ENCODE measurements at regions not wholly inside any gene's neighbourhood (a gene's known extent, or its start where the extent isn't known, plus 50 kb on each side); places are given as distances from the start of the nearest gene placed in this dataset.

DNA sequence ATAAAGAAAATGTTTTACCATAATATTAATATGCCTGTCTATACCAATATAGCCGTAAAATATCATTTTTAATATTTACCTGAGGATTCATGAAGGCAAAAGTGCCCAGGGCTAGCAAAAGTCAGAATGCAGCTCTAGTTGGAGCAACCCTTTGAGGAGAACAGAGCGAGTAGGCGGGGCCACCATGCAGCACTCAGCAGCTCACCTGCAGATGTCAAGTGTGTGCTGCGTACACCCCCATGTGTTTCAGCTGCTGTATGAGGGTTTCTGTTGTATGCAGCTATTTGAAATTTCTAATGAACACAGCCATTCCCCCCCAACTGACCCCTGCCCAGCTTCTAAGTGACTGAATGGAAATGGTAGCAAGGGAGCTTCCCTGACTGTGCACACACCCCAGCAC lies 508.0 kb downstream of the QKI start:
- TF ChIP-seq EZH2 (IDR thresholded peaks at IDR 0.05; ENCODE audit: insufficient read depth, low read length) (no peak), CTCF (IDR thresholded peaks at IDR 0.05; ENCODE audit: insufficient read depth, low read depth, low read length) (no peak)
- H3K27me3 ChIP-seq (ENCODE audit: insufficient read depth, low read length): no peaks in the 10 kb centered on the region
- peaks cover 1% of the 10 kb centered on the region for H3K27me3 Mint-ChIP-seq (ENCODE audit: low read depth, unreplicated experiment)
- H3K9ac ChIP-seq (ENCODE audit: low read length): no peak overlapping the region
- FAIRE-seq: no peak
- no peaks in the 10 kb centered on the region for H3K36me3 ChIP-seq (ENCODE audit: insufficient read depth, low read length)
- H3K27ac Mint-ChIP-seq (ENCODE audit: unreplicated experiment): no peak overlapping the region
- H3K4me1 ChIP-seq (ENCODE audit: insufficient read depth, low read length): no peaks in the 10 kb centered on the region
- H4K20me1 ChIP-seq (ENCODE audit: insufficient read depth, low read length): no peaks in the 10 kb centered on the region
- H3K79me2 ChIP-seq (ENCODE audit: insufficient read depth, low read length): no peaks in the 10 kb centered on the region
- H3K27ac ChIP-seq (ENCODE audit: low read depth, low read length): no peak overlapping the region
- no peak for DNase-seq (ENCODE audit: low read depth)
- no peaks in the 10 kb centered on the region for H3K36me3 Mint-ChIP-seq (ENCODE audit: low read depth, unreplicated experiment)
- H3K9me3 ChIP-seq (ENCODE audit: insufficient read depth, low read depth, low read length): no peaks in the 10 kb centered on the region
- no peak overlapping the region for H2AFZ ChIP-seq (ENCODE audit: low read depth, low read length)
- no peak overlapping the region for H3K4me2 ChIP-seq (ENCODE audit: low read length)
- H3K4me3 ChIP-seq (ENCODE audit: insufficient read depth, low read depth, low read length): no peak overlapping the region
- no peaks in the 10 kb centered on the region for H3K4me1 Mint-ChIP-seq (ENCODE audit: low read depth, unreplicated experiment)
- no peaks in the 10 kb centered on the region for H3K9me3 Mint-ChIP-seq (ENCODE audit: unreplicated experiment)
- H3K4me3 Mint-ChIP-seq (ENCODE audit: unreplicated experiment): no peak overlapping the region

GRCh38 chr6:163919652-163920051 lies 505.1 kb downstream of the QKI start:
- no peaks in the 10 kb centered on the region for H3K4me1 Mint-ChIP-seq (ENCODE audit: low read depth, unreplicated experiment)
- Histone ChIP-seq H4K20me1 (ENCODE audit: insufficient read depth, low read length) (no peaks in the 10 kb centered on the region), H3K9ac (ENCODE audit: low read length) (no peak overlapping the region), H3K79me2 (ENCODE audit: insufficient read depth, low read length) (no peaks in the 10 kb centered on the region), H3K4me3 (ENCODE audit: insufficient read depth, low read depth, low read length) (no peak overlapping the region), H3K4me1 (ENCODE audit: insufficient read depth, low read length) (no peaks in the 10 kb centered on the region), H3K27me3 (ENCODE audit: insufficient read depth, low read length) (no peaks in the 10 kb centered on the region), H3K27ac (ENCODE audit: low read depth, low read length) (no peak overlapping the region), H3K9me3 (ENCODE audit: insufficient read depth, low read depth, low read length) (no peaks in the 10 kb centered on the region), H3K4me2 (ENCODE audit: low read length) (no peak overlapping the region), H3K36me3 (ENCODE audit: insufficient read depth, low read length) (no peaks in the 10 kb centered on the region), H2AFZ (ENCODE audit: low read depth, low read length) (no peak overlapping the region)
- H3K27ac Mint-ChIP-seq (ENCODE audit: unreplicated experiment): no peak overlapping the region
- TF ChIP-seq EZH2 (IDR thresholded peaks at IDR 0.05; ENCODE audit: insufficient read depth, low read length) (no peak), CTCF (IDR thresholded peaks at IDR 0.05; ENCODE audit: insufficient read depth, low read depth, low read length) (no peak)
- H3K4me3 Mint-ChIP-seq (ENCODE audit: unreplicated experiment): no peak overlapping the region
- H3K36me3 Mint-ChIP-seq (ENCODE audit: low read depth, unreplicated experiment): peaks cover 2% of the 10 kb centered on the region
- DNase-seq (ENCODE audit: low read depth) (no peak), FAIRE-seq (no peak)
- peaks cover 2% of the 10 kb centered on the region for H3K9me3 Mint-ChIP-seq (ENCODE audit: unreplicated experiment)
- H3K27me3 Mint-ChIP-seq (ENCODE audit: low read depth, unreplicated experiment): peaks cover 5% of the 10 kb centered on the region

- Histone ChIP-seq H2AFZ (ENCODE audit: low read depth, low read length) (no peak overlapping the region), H3K4me2 (ENCODE audit: low read length) (no peak overlapping the region), H4K20me1 (ENCODE audit: insufficient read depth, low read length) (no peaks in the 10 kb centered on the region), H3K27me3 (ENCODE audit: insufficient read depth, low read length) (no peaks in the 10 kb centered on the region), H3K4me1 (ENCODE audit: insufficient read depth, low read length) (no peaks in the 10 kb centered on the region), H3K9me3 (ENCODE audit: insufficient read depth, low read depth, low read length) (no peaks in the 10 kb centered on the region), H3K4me3 (ENCODE audit: insufficient read depth, low read depth, low read length) (no peak overlapping the region), H3K36me3 (ENCODE audit: insufficient read depth, low read length) (no peaks in the 10 kb centered on the region), H3K9ac (ENCODE audit: low read length) (no peak overlapping the region), H3K79me2 (ENCODE audit: insufficient read depth, low read length) (no peaks in the 10 kb centered on the region), H3K27ac (ENCODE audit: low read depth, low read length) (no peak overlapping the region)
- H3K27ac Mint-ChIP-seq (ENCODE audit: unreplicated experiment): no peak overlapping the region
- peaks cover 2% of the 10 kb centered on the region for H3K9me3 Mint-ChIP-seq (ENCODE audit: unreplicated experiment)
- FAIRE-seq (no peak), DNase-seq (ENCODE audit: low read depth) (no peak)
- H3K27me3 Mint-ChIP-seq (ENCODE audit: low read depth, unreplicated experiment): peaks cover 5% of the 10 kb centered on the region
- TF ChIP-seq EZH2 (IDR thresholded peaks at IDR 0.05; ENCODE audit: insufficient read depth, low read length) (no peak), CTCF (IDR thresholded peaks at IDR 0.05; ENCODE audit: insufficient read depth, low read depth, low read length) (no peak)
- H3K36me3 Mint-ChIP-seq (ENCODE audit: low read depth, unreplicated experiment): peaks cover 2% of the 10 kb centered on the region
- no peaks in the 10 kb centered on the region for H3K4me1 Mint-ChIP-seq (ENCODE audit: low read depth, unreplicated experiment)
- H3K4me3 Mint-ChIP-seq (ENCODE audit: unreplicated experiment): no peak overlapping the region
Observed at GRCh38 chr6:163916315-163917081, 502.0 kb downstream of the QKI start.
